ENCODE measurements at regions not wholly inside any gene's neighbourhood (a gene's known extent, or its start where the extent isn't known, plus 50 kb on each side); places are given as distances from the start of the nearest gene placed in this dataset.
"Not testable (repeated sequence)": the region's sequence is repeated elsewhere in the genome, so short reads cannot be mapped to it uniquely, and the experiment has no call there.

GRCh38 chr13:52298079-52298661 lies 107.8 kb downstream of the THSD1 start:
- H3K27me3 ChIP-seq (replicated peaks; ENCODE audit: insufficient read depth, low read length); H4K20me1 ChIP-seq (ENCODE audit: insufficient read depth, low read length); H3K4me1 ChIP-seq (ENCODE audit: low read length); H3K79me2 ChIP-seq (ENCODE audit: low read length); H3K9me3 ChIP-seq (replicated peaks; ENCODE audit: insufficient read depth, low read length); H3K4me2 ChIP-seq (ENCODE audit: low read depth, low read length); H3K36me3 ChIP-seq (replicated peaks; ENCODE audit: insufficient read depth, low read length); H2AFZ ChIP-seq (ENCODE audit: low read length); H3K9ac ChIP-seq (ENCODE audit: low read length); H3F3A ChIP-seq (ENCODE audit: insufficient read depth, low read length); H3K9me2 ChIP-seq (replicated peaks; ENCODE audit: insufficient read depth, low read length); H3K27ac ChIP-seq (ENCODE audit: low read length); H3K4me3 ChIP-seq (ENCODE audit: low read length): not testable (repeated sequence)
- peak; percentile 6 for DNase-seq

GRCh38 chr13:52288891-52289290 lies 117.1 kb downstream of the THSD1 start:
- not testable (repeated sequence) for H3K4me3 ChIP-seq (ENCODE audit: low read length); H3K9me3 ChIP-seq (replicated peaks; ENCODE audit: insufficient read depth, low read length); H3K9ac ChIP-seq (ENCODE audit: low read length); H3F3A ChIP-seq (ENCODE audit: insufficient read depth, low read length); H3K79me2 ChIP-seq (ENCODE audit: low read length); H3K27me3 ChIP-seq (replicated peaks; ENCODE audit: insufficient read depth, low read length); H4K20me1 ChIP-seq (ENCODE audit: insufficient read depth, low read length); DNase-seq; H3K27ac ChIP-seq (ENCODE audit: low read length); H3K9me2 ChIP-seq (replicated peaks; ENCODE audit: insufficient read depth, low read length); H3K4me1 ChIP-seq (ENCODE audit: low read length); H3K4me2 ChIP-seq (ENCODE audit: low read depth, low read length); H2AFZ ChIP-seq (ENCODE audit: low read length); H3K36me3 ChIP-seq (replicated peaks; ENCODE audit: insufficient read depth, low read length)

GRCh38 chr13:52281387-52281786 lies 122.0 kb upstream of the NEK3 start:
- H3K36me3 ChIP-seq (replicated peaks; ENCODE audit: insufficient read depth, low read length); H4K20me1 ChIP-seq (ENCODE audit: insufficient read depth, low read length); H3K9me3 ChIP-seq (replicated peaks; ENCODE audit: insufficient read depth, low read length); DNase-seq; H3K4me2 ChIP-seq (ENCODE audit: low read depth, low read length); H3K9me2 ChIP-seq (replicated peaks; ENCODE audit: insufficient read depth, low read length); H2AFZ ChIP-seq (ENCODE audit: low read length); H3F3A ChIP-seq (ENCODE audit: insufficient read depth, low read length); H3K4me3 ChIP-seq (ENCODE audit: low read length); H3K27me3 ChIP-seq (replicated peaks; ENCODE audit: insufficient read depth, low read length); H3K79me2 ChIP-seq (ENCODE audit: low read length); H3K4me1 ChIP-seq (ENCODE audit: low read length); H3K27ac ChIP-seq (ENCODE audit: low read length); H3K9ac ChIP-seq (ENCODE audit: low read length): not testable (repeated sequence)

GRCh38 chr13:52279408-52279807 lies 120.0 kb upstream of the NEK3 start:
- H3K4me1 ChIP-seq (ENCODE audit: low read length); H2AFZ ChIP-seq (ENCODE audit: low read length); H3F3A ChIP-seq (ENCODE audit: insufficient read depth, low read length); H3K9me2 ChIP-seq (replicated peaks; ENCODE audit: insufficient read depth, low read length); H3K27me3 ChIP-seq (replicated peaks; ENCODE audit: insufficient read depth, low read length); DNase-seq; H3K9ac ChIP-seq (ENCODE audit: low read length); H3K4me3 ChIP-seq (ENCODE audit: low read length); H4K20me1 ChIP-seq (ENCODE audit: insufficient read depth, low read length); H3K79me2 ChIP-seq (ENCODE audit: low read length); H3K4me2 ChIP-seq (ENCODE audit: low read depth, low read length); H3K27ac ChIP-seq (ENCODE audit: low read length); H3K36me3 ChIP-seq (replicated peaks; ENCODE audit: insufficient read depth, low read length); H3K9me3 ChIP-seq (replicated peaks; ENCODE audit: insufficient read depth, low read length): not testable (repeated sequence)

- not testable (repeated sequence) for H3K79me2 ChIP-seq (ENCODE audit: low read length); H3K27ac ChIP-seq (ENCODE audit: low read length); DNase-seq; H3K4me2 ChIP-seq (ENCODE audit: low read depth, low read length); H3K4me3 ChIP-seq (ENCODE audit: low read length); H3K36me3 ChIP-seq (replicated peaks; ENCODE audit: insufficient read depth, low read length); H3K27me3 ChIP-seq (replicated peaks; ENCODE audit: insufficient read depth, low read length); H3K9ac ChIP-seq (ENCODE audit: low read length); H3K9me3 ChIP-seq (replicated peaks; ENCODE audit: insufficient read depth, low read length); H3K4me1 ChIP-seq (ENCODE audit: low read length); H3K9me2 ChIP-seq (replicated peaks; ENCODE audit: insufficient read depth, low read length); H3F3A ChIP-seq (ENCODE audit: insufficient read depth, low read length); H2AFZ ChIP-seq (ENCODE audit: low read length); H4K20me1 ChIP-seq (ENCODE audit: insufficient read depth, low read length)
Observed at GRCh38 chr13:52254299-52254698, 94.9 kb upstream of the NEK3 start.

GRCh38 chr13:52240752-52241151 lies 81.4 kb upstream of the NEK3 start:
- not testable (repeated sequence) for H4K20me1 ChIP-seq (ENCODE audit: insufficient read depth, low read length)

More at GRCh38 chr13:52240752-52241151, 81.4 kb upstream of the NEK3 start:
- DNase-seq, result peak; percentile 11
- not testable (repeated sequence) for H3K36me3 ChIP-seq (replicated peaks; ENCODE audit: insufficient read depth, low read length); H3K79me2 ChIP-seq (ENCODE audit: low read length); H3K9me3 ChIP-seq (replicated peaks; ENCODE audit: insufficient read depth, low read length); H3K4me3 ChIP-seq (ENCODE audit: low read length); H3K9ac ChIP-seq (ENCODE audit: low read length); H3K27ac ChIP-seq (ENCODE audit: low read length); H3K4me1 ChIP-seq (ENCODE audit: low read length); H2AFZ ChIP-seq (ENCODE audit: low read length); H3K4me2 ChIP-seq (ENCODE audit: low read depth, low read length); H3K9me2 ChIP-seq (replicated peaks; ENCODE audit: insufficient read depth, low read length); H3K27me3 ChIP-seq (replicated peaks; ENCODE audit: insufficient read depth, low read length); H3F3A ChIP-seq (ENCODE audit: insufficient read depth, low read length)
